HG03280 (cell line): ENCODE measurements at regions not wholly inside any gene's neighbourhood (a gene's known extent, or its start where the extent isn't known, plus 50 kb on each side); places are given as distances from the start of the nearest gene placed in this dataset.
"Not testable (repeated sequence)": the region's sequence is repeated elsewhere in the genome, so short reads cannot be mapped to it uniquely, and the experiment has no call there.

Source experiments
- ATAC-seq: cut with Tn5 transposase; IDR thresholded peaks from one replicate; pipeline ENCODE4 v1.9.1; 2021; ENCODE audit warnings: mild to moderate bottlenecking, moderate library complexity; ENCODE audit not compliant: unreplicated experiment

GRCh38 chr20:53676987-53677386, 83.3 kb upstream of the ZNF217 start:
- ATAC-seq: no peak

- no peak for ATAC-seq
Measured at GRCh38 chr20:53676519-53676822, 82.8 kb upstream of the ZNF217 start.

- no peak for ATAC-seq
Measured at GRCh38 chr20:53672484-53673129, 79.0 kb upstream of the ZNF217 start.

- no peak for ATAC-seq
Measured at GRCh38 chr20:53671370-53671769, 77.7 kb upstream of the ZNF217 start.

GRCh38 chr20:53669517-53670313, 76.1 kb upstream of the ZNF217 start:
- not testable (repeated sequence) for ATAC-seq

GRCh38 chr20:53668992-53669391, 75.4 kb upstream of the ZNF217 start:
- no peak for ATAC-seq

GRCh38 chr20:53666144-53666543, 72.5 kb upstream of the ZNF217 start:
- no peak for ATAC-seq

GRCh38 chr20:53664121-53664520, 70.5 kb upstream of the ZNF217 start:
- no peak for ATAC-seq

GRCh38 chr20:53663521-53663920, 69.9 kb upstream of the ZNF217 start:
- ATAC-seq: not testable (repeated sequence)

- ATAC-seq: no peak
Measured at GRCh38 chr20:53662595-53662994, 69.0 kb upstream of the ZNF217 start.

- ATAC-seq: no peak
Measured at GRCh38 chr20:53660947-53661381, 67.3 kb upstream of the ZNF217 start.

- ATAC-seq: no peak
Measured at GRCh38 chr20:53660078-53660909, 66.7 kb upstream of the ZNF217 start.

- no peak for ATAC-seq
Measured at GRCh38 chr20:53658973-53659372, 65.3 kb upstream of the ZNF217 start.

- no peak for ATAC-seq
Measured at GRCh38 chr20:53658322-53658721, 64.7 kb upstream of the ZNF217 start.

- no peak for ATAC-seq
Measured at GRCh38 chr20:53657732-53658131, 64.1 kb upstream of the ZNF217 start.

- ATAC-seq: no peak
Measured at GRCh38 chr20:53657279-53657678, 63.6 kb upstream of the ZNF217 start.

- ATAC-seq: no peak
Measured at GRCh38 chr20:53656293-53657202, 62.9 kb upstream of the ZNF217 start.

- ATAC-seq: no peak
Measured at GRCh38 chr20:53655625-53656292, 62.1 kb upstream of the ZNF217 start.

GRCh38 chr20:53654932-53655624, 61.4 kb upstream of the ZNF217 start:
- ATAC-seq: no peak
